GM12891 (cell line): ENCODE measurements at regions not wholly inside any gene's neighbourhood (a gene's known extent, or its start where the extent isn't known, plus 50 kb on each side); places are given as distances from the start of the nearest gene placed in this dataset.
"Not testable (repeated sequence)": the region's sequence is repeated elsewhere in the genome, so short reads cannot be mapped to it uniquely, and the experiment has no call there.

Experiments used
- DNase-seq: peaks from one replicate; pipeline ENCODE4 v3.0.0; 2011; ENCODE audit warnings: low spot score; ENCODE audit not compliant: insufficient read length
- FAIRE-seq: peaks from 2 replicates; lab custom pipeline; 2011; peaks lifted over from hg19 to GRCh38; lab: Jason Lieb, UNC
- PAX5 ChIP-seq: IDR thresholded peaks from 2 replicates; pipeline ENCODE4 v1.6.1; 2011; ENCODE audit warnings: low read length, moderate library complexity, mild to moderate bottlenecking; ENCODE audit not compliant: insufficient read depth, severe bottlenecking
- POLR2A ChIP-seq: IDR thresholded peaks from 2 replicates; pipeline ENCODE4 v1.6.1; 2011; ENCODE audit warnings: low read depth, low read length, control low read depth
- POLR2AphosphoS5 ChIP-seq: IDR thresholded peaks from 2 replicates; pipeline ENCODE4 v1.6.1; 2011; ENCODE audit warnings: low read depth, low read length, control low read depth
- POU2F2 ChIP-seq: IDR thresholded peaks from 2 replicates; pipeline ENCODE4 v1.6.1; 2011; ENCODE audit warnings: low read depth, mild to moderate bottlenecking, control low read depth, low read length, moderate library complexity
- SPI1 ChIP-seq: IDR thresholded peaks from 2 replicates; pipeline ENCODE4 v1.6.1; 2011; ENCODE audit warnings: low read depth, low read length, control low read depth
- TAF1 ChIP-seq: IDR thresholded peaks from 2 replicates; pipeline ENCODE4 v1.6.1; 2011; ENCODE audit warnings: low read depth, low read length, control low read depth

GRCh38 chr9:6105738-6106137 lies 90.3 kb upstream of the RANBP6 start:
- no peak for DNase-seq
- FAIRE-seq, result no peak
- TF ChIP-seq POU2F2 (no peak), POLR2A (no peak), SPI1 (no peak), PAX5 (no peak)

- not testable (repeated sequence) for DNase-seq, FAIRE-seq
Observed at GRCh38 chr9:6104406-6104805, 89.0 kb upstream of the RANBP6 start.

GRCh38 chr9:6103911-6104310 lies 88.5 kb upstream of the RANBP6 start:
- not testable (repeated sequence) for DNase-seq, FAIRE-seq

- not testable (repeated sequence) for FAIRE-seq, DNase-seq
Observed at GRCh38 chr9:6102336-6102987, 87.0 kb upstream of the RANBP6 start.

- DNase-seq, FAIRE-seq: not testable (repeated sequence)
Observed at GRCh38 chr9:6101725-6102124, 86.3 kb upstream of the RANBP6 start.

- not testable (repeated sequence) for FAIRE-seq, DNase-seq
Observed at GRCh38 chr9:6099346-6099745, 83.9 kb upstream of the RANBP6 start.

- no peak for FAIRE-seq
- TF ChIP-seq SPI1 (no peak), TAF1 (no peak), PAX5 (no peak), POLR2A (no peak), POLR2AphosphoS5 (no peak)
- DNase-seq, result no peak
Observed at GRCh38 chr9:6098431-6098830, 83.0 kb upstream of the RANBP6 start.

GRCh38 chr9:6096821-6097220 lies 81.4 kb upstream of the RANBP6 start:
- FAIRE-seq (no peak), DNase-seq (no peak)
- TF ChIP-seq SPI1 (no peak), PAX5 (no peak), POLR2AphosphoS5 (no peak), POU2F2 (no peak), POLR2A (no peak), TAF1 (no peak)

- DNase-seq, result no peak
- no peak for FAIRE-seq
- TF ChIP-seq POLR2A (no peak), SPI1 (no peak), PAX5 (no peak), TAF1 (no peak), POU2F2 (no peak)
Observed at GRCh38 chr9:6090277-6091210, 75.1 kb upstream of the RANBP6 start.

- FAIRE-seq, result no peak
- TF ChIP-seq SPI1 (no peak), POU2F2 (no peak), POLR2A (no peak)
- DNase-seq, result no peak
Observed at GRCh38 chr9:6089300-6089699, 73.9 kb upstream of the RANBP6 start.

GRCh38 chr9:6086006-6086655 lies 70.7 kb upstream of the RANBP6 start:
- peak; percentile 59 for FAIRE-seq
- no peak for DNase-seq
- TF ChIP-seq TAF1 (no peak), SPI1 (no peak), POLR2AphosphoS5 (no peak), PAX5 (no peak), POLR2A (no peak), POU2F2 (no peak)
